Adrenal gland (tissue), 9 donors: ENCODE measurements at regions not wholly inside any gene's neighbourhood (a gene's known extent, or its start where the extent isn't known, plus 50 kb on each side); places are given as distances from the start of the nearest gene placed in this dataset.
"Not testable (repeated sequence)": the region's sequence is repeated elsewhere in the genome, so short reads cannot be mapped to it uniquely, and the experiment has no call there.

Source experiments
- DNase-seq, 7 donors: peaks; one replicate each; pipeline ENCODE4 v3.0.0-alpha.2; 2019 to 2020
- H3K27ac ChIP-seq, 5 donors: fragments of 200-600 bp; sonication (generic) in 4 of 5; 1 replicate in 3 of 5; 2 replicates in 2 of 5; pipeline versions ENCODE4 v1.5.1 to v1.8.0; 2016 to 2020; ENCODE audit warnings: mild to moderate bottlenecking in 1 of 5
- H3K27me3 ChIP-seq: fragments of 200-600 bp; 2 replicates; pipeline ENCODE4 v1.8.0; 2021
- H3K36me3 ChIP-seq, 2 donors: fragments of 200-600 bp; replicated peaks in 1 of 2; 1 replicate in 1 of 2; 2 replicates in 1 of 2; pipeline versions ENCODE4 v1.5.1 to v1.8.0; 2018 to 2022
- H3K4me1 ChIP-seq, 2 donors: fragments of 200-600 bp; replicated peaks in 1 of 2; 1 replicate in 1 of 2; 2 replicates in 1 of 2; pipeline versions ENCODE4 v1.5.1 to v1.8.0; 2018 to 2021
- H3K4me3 ChIP-seq, 4 donors: fragments of 200-600 bp; sonication (generic) in 3 of 4; one replicate each; pipeline ENCODE4 v1.5.1; 2016 to 2018
- H3K9me3 ChIP-seq, 3 donors: fragments of 200-600 bp; sonication (generic) in 1 of 3; replicated peaks in 1 of 3; 1 replicate in 2 of 3; 2 replicates in 1 of 3; pipeline versions ENCODE4 v1.5.1 to v1.8.0; 2016 to 2021
- CTCF ChIP-seq, 6 experiments: fragments of 450-650 bp in 4 of 6; fragments of 200-600 bp in 2 of 6; sonication (generic) in 1 of 6; IDR thresholded peaks; 1 replicate in 5 of 6; 2 replicates in 1 of 6; pipeline versions ENCODE4 v1.5.1 to v1.8.0; 2016 to 2021; ENCODE audit warnings: antibody characterized with exemption in 6 of 6, mild to moderate bottlenecking in 2 of 6, moderate library complexity in 1 of 6
- POLR2A ChIP-seq, 2 donors: fragments of 450-650 bp; IDR thresholded peaks; one replicate each; pipeline ENCODE4 v1.6.1; 2017; ENCODE audit warnings: antibody characterized with exemption in 2 of 2, mild to moderate bottlenecking in 2 of 2, moderate library complexity in 1 of 2
- WGBS, 4 donors: extraction: QIAGEN DNeasy Blood & Tissue Kit in 2 of 4; methylation state at CpG; one replicate each; pipeline versions ENCODE4 v1.1.5 to v1.1.7; 2013 to 2017; 5-methylcytosine and 5-hydroxymethylcytosine counted together
- intact Hi-C, 2 donors: fragments of 100-400 bp; cut with DNase I; formaldehyde crosslinking; loops; one replicate each; pipeline versions ENCODE4 v1.14.1 to v1.15.0; 2022 to 2023
- donor health status: healthy with polysubstance abuse.
- donor health status: Bipolar disorder and iron deficiency.
- donor health status: DM: yes; HTN: yes; CAD: no.
- donor health status: DM: no; HTN: no; CAD: no.
- donor health status: DM: no; HTN: no; CAD: no.

DNA sequence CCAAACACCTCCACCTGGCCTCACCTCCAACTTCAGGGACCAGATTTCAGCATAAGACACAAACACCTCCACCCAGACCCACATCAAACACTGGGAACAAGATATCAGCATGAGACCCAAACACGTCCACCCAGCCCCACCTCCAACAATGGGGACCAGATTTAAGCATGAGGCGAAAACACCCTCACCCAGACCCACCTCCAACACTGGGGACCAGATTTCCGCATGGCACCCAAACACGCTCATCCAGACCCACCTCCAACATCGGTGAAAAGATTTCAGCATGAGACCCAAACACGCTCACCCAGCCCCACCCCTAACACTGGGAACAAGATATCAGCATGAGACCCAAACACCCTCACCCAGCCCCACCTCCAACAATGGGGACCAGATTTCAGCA, 210.0 kb downstream of the ASMT start:
- TF ChIP-seq CTCF (IDR thresholded peaks at IDR 0.05), result no peak
- no peak for TF ChIP-seq POLR2A (IDR thresholded peaks at IDR 0.05)
- H3K27me3 ChIP-seq, result no peaks in the 10 kb centered on the region
- DNase-seq, result no peak
- no peak overlapping the region for H3K4me3 ChIP-seq
- 84 to 89% (median 87%) methylated on average over 5 to 6 of the region's 6 CpGs for WGBS, 4 donors
- no peaks in the 10 kb centered on the region for H3K36me3 ChIP-seq
- H3K9me3 ChIP-seq, result no peaks in the 10 kb centered on the region
- H3K4me1 ChIP-seq, result no peaks in the 10 kb centered on the region
- H3K27ac ChIP-seq, result no peak overlapping the region
- intact Hi-C loops, result no loop called here

GRCh38 chrX:1833656-1834360, 218.9 kb downstream of the ASMT start:
- no peak for DNase-seq
- WGBS, 4 donors, result 82 to 87% (median 85%) methylated on average over 15 of the region's 15 CpGs
- H3K4me1 ChIP-seq, result no peaks in the 10 kb centered on the region

GRCh38 chrX:1835056-1835455, 220.2 kb downstream of the ASMT start:
- TF ChIP-seq CTCF (IDR thresholded peaks at IDR 0.05) (no peak), POLR2A (IDR thresholded peaks at IDR 0.05) (no peak)
- Histone ChIP-seq H3K27me3 (no peaks in the 10 kb centered on the region), H3K9me3 (no peaks in the 10 kb centered on the region), H3K27ac (no peak overlapping the region), H3K4me3 (no peak overlapping the region), H3K36me3 (no peaks in the 10 kb centered on the region), H3K4me1 (no peaks in the 10 kb centered on the region)
- intact Hi-C loops, result no loop called here
- no peak for DNase-seq
- 30 to 46% (median 42%) methylated on average over 4 of the region's 4 CpGs for WGBS, 4 donors

More at GRCh38 chrX:1833656-1834360, 218.9 kb downstream of the ASMT start:
- no peak for TF ChIP-seq POLR2A (IDR thresholded peaks at IDR 0.05)
- Histone ChIP-seq H3K4me3 (no peak overlapping the region), H3K27ac (no peak overlapping the region), H3K36me3 (no peaks in the 10 kb centered on the region), H3K9me3 (no peaks in the 10 kb centered on the region), H3K27me3 (no peaks in the 10 kb centered on the region)
- intact Hi-C loops, result no loop called here

DNA sequence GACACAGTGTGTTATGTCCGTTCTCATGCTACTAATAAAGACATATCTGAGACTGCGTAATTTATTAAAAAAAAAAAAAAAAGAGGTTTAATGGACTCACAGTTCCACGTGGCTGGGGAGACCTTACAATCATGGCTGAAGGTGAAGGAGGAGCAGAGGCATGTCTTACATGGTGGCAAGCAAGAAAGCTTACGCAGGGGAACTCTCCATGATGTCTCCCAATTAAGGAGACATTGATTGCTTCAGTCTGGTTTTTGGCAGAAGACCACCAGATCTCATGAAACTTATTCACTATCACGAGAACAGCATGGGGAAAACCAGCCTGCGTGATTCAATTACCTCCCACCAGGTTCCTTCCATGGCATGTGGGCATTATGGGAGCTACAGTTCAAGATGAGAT, 221.8 kb downstream of the ASMT start:
- no peaks in the 10 kb centered on the region for H3K9me3 ChIP-seq
- no peak overlapping the region for H3K4me3 ChIP-seq
- no peak overlapping the region for H3K27ac ChIP-seq
- H3K27me3 ChIP-seq, result no peaks in the 10 kb centered on the region
- H3K36me3 ChIP-seq, result no peaks in the 10 kb centered on the region
- 87 to 90% (median 89%) methylated on average over 6 of the region's 6 CpGs for WGBS, 4 donors
- DNase-seq, result no peak
- TF ChIP-seq POLR2A (IDR thresholded peaks at IDR 0.05) (no peak), CTCF (IDR thresholded peaks at IDR 0.05) (no peak)
- H3K4me1 ChIP-seq, result no peaks in the 10 kb centered on the region
- intact Hi-C loops, result no loop called here

DNA sequence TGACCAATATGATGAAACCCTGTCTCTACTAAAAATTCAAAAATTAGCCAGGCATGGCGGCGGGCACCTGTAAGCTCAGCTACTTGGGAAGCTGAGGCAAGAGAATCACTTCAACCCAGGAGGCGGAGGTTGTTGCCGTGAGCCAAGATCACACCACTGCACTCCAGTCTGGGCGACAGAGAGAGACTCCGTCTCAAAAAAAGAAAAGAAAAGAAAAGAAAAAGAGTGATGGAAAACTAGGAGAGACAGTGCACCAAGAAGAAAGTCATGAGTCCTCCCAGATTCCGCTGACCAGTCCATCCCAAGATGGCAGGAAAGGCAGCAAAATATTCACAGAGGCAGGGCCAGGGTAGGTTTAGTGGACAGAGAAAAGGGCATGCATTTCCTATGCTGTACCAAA, 226.9 kb downstream of the ASMT start:
- intact Hi-C loops, result no loop called here
- no peak overlapping the region for H3K4me3 ChIP-seq
- no peaks in the 10 kb centered on the region for H3K9me3 ChIP-seq
- no peak overlapping the region for H3K27ac ChIP-seq
- H3K36me3 ChIP-seq, result no peaks in the 10 kb centered on the region
- TF ChIP-seq POLR2A (IDR thresholded peaks at IDR 0.05), result no peak
- TF ChIP-seq CTCF (IDR thresholded peaks at IDR 0.05), result no peak
- WGBS, 4 donors, result 94 to 99% (median 95%) methylated on average over 7 of the region's 7 CpGs
- H3K4me1 ChIP-seq, result no peaks in the 10 kb centered on the region
- no peak for DNase-seq
- no peaks in the 10 kb centered on the region for H3K27me3 ChIP-seq

- H3K4me3 ChIP-seq, H3K36me3 ChIP-seq, intact Hi-C loops, H3K27me3 ChIP-seq, DNase-seq, H3K9me3 ChIP-seq, H3K4me1 ChIP-seq, H3K27ac ChIP-seq: not testable (repeated sequence)
- WGBS, 4 donors, result 90 to 100% (median 94%) methylated on average over 4 of the region's 4 CpGs
Measured at GRCh38 chrX:1847000-1847399, 232.1 kb downstream of the ASMT start.

GRCh38 chrX:1847790-1848189, 232.9 kb downstream of the ASMT start:
- 67 to 80% (median 68%) methylated on average over 2 of the region's 2 CpGs for WGBS, 4 donors
- H3K9me3 ChIP-seq, intact Hi-C loops, H3K27me3 ChIP-seq, DNase-seq, H3K36me3 ChIP-seq, H3K27ac ChIP-seq, H3K4me1 ChIP-seq, H3K4me3 ChIP-seq: not testable (repeated sequence)
